Activated B cell treated with CpG ODN at 0.5 μM for 24 hours (primary cell): ENCODE measurements at regions not wholly inside any gene's neighbourhood (a gene's known extent, or its start where the extent isn't known, plus 50 kb on each side); places are given as distances from the start of the nearest gene placed in this dataset.

Source experiments
- ATAC-seq: fragments of 200-7000 bp; cut with Tn5 transposase; one replicate; pipeline ENCODE4 v1.10.0; 2021; ENCODE audit warnings: low read depth, mild to moderate bottlenecking, moderate library complexity
- CTCF ChIA-PET: fragments of 350-600 bp; sonication (Branson Sonifier 250); formaldehyde crosslinking; loops from one replicate; lab custom pipeline; 2021; ENCODE audit warnings: antibody characterized with exemption; lab: Charles Lee
- POLR2A ChIA-PET: fragments of 350-600 bp; sonication (Branson Sonifier 250); formaldehyde crosslinking; loops from one replicate; lab custom pipeline; 2021; ENCODE audit warnings: antibody characterized with exemption; lab: Charles Lee
- DNase-seq: peaks from one replicate; pipeline ENCODE4 v3.0.0; 2022
- H3K27ac Mint-ChIP-seq: one replicate; pipeline ENCODE4 v1.8.0; 2020; ENCODE audit warnings: mixed read lengths
- H3K27me3 Mint-ChIP-seq: one replicate; pipeline ENCODE4 v1.8.0; 2021; ENCODE audit warnings: mixed read lengths
- H3K36me3 Mint-ChIP-seq: one replicate; pipeline ENCODE4 v1.8.0; 2021; ENCODE audit warnings: low read depth, mixed read lengths
- H3K4me1 Mint-ChIP-seq: one replicate; pipeline ENCODE4 v1.8.0; 2021; ENCODE audit warnings: mixed read lengths
- H3K4me3 Mint-ChIP-seq: one replicate; pipeline ENCODE4 v1.8.0; 2020; ENCODE audit warnings: mild to moderate bottlenecking, mixed read lengths
- H3K9me3 Mint-ChIP-seq: one replicate; pipeline ENCODE4 v1.8.0; 2020; ENCODE audit warnings: mixed read lengths
- intact Hi-C: fragments of 100-400 bp; cut with micrococcal nuclease; formaldehyde crosslinking; loops from one replicate; pipeline ENCODE4 v1.15.1; 2024
- TF ChIP-seq, protein P1 (sequence below): fragments of 200-600 bp; IDR thresholded peaks from one replicate; pipeline ENCODE4 v1.8.0; 2022; ENCODE audit warnings: antibody characterized with exemption, mild to moderate bottlenecking

DNA sequence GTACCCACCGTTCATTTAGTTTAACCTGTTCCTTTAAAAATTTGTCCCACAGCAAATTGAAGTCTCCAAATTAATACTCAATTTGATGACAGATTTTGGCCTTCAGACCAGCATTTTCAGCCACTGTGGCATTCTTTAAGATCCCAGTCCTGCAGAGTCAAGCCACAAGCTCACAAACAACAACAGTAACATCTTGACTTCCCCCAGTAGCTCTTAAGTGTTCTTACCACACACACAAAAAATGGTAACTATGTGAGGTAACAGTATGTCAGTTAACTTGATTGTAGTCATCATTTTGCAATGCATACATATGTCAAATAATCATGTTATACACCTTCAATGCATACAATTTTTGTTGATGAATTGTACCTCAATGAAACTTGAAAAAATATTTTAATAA is 247.9 kb downstream of the LURAP1L start:
- ChIA-PET POLR2A (no interaction called here), CTCF (no interaction called here)
- ATAC-seq, result no peak
- Mint-ChIP-seq H3K27ac (no peak overlapping the region), H3K36me3 (no peaks in the 10 kb centered on the region), H3K27me3 (no peaks in the 10 kb centered on the region), H3K4me1 (no peaks in the 10 kb centered on the region), H3K4me3 (no peak overlapping the region), H3K9me3 (peaks cover 8% of the 10 kb centered on the region)
- TF ChIP-seq, protein P1, sequence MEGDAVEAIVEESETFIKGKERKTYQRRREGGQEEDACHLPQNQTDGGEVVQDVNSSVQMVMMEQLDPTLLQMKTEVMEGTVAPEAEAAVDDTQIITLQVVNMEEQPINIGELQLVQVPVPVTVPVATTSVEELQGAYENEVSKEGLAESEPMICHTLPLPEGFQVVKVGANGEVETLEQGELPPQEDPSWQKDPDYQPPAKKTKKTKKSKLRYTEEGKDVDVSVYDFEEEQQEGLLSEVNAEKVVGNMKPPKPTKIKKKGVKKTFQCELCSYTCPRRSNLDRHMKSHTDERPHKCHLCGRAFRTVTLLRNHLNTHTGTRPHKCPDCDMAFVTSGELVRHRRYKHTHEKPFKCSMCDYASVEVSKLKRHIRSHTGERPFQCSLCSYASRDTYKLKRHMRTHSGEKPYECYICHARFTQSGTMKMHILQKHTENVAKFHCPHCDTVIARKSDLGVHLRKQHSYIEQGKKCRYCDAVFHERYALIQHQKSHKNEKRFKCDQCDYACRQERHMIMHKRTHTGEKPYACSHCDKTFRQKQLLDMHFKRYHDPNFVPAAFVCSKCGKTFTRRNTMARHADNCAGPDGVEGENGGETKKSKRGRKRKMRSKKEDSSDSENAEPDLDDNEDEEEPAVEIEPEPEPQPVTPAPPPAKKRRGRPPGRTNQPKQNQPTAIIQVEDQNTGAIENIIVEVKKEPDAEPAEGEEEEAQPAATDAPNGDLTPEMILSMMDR, result no peak
- intact Hi-C loops, result no loop called here
- DNase-seq, result no peak

DNA sequence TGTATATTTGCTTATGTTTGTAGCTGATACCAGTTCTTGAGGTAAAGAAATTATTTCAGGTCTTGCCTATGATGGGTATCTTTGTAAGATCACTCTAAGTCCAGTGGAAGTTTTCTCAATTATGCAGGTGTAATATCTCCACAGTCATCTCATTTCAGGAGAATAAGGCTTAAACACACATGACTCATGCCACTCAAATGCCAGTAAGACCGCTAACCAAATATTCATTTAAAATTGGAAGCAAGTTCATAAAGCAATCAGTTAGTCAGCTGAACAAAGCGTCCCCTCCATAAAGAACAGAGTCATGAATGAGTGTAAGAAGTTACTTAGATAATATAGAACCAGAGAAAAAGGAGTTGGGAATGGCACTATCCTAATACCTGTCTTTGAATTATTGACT is 248.7 kb downstream of the LURAP1L start:
- ChIA-PET POLR2A (no interaction called here), CTCF (no interaction called here)
- DNase-seq (no peak), ATAC-seq (no peak)
- intact Hi-C loops, result no loop called here
- TF ChIP-seq, protein P1, result no peak
- no peak overlapping the region for H3K27ac Mint-ChIP-seq
- no peaks in the 10 kb centered on the region for H3K27me3 Mint-ChIP-seq
- no peaks in the 10 kb centered on the region for H3K4me1 Mint-ChIP-seq
- peaks cover 8% of the 10 kb centered on the region for H3K9me3 Mint-ChIP-seq
- H3K4me3 Mint-ChIP-seq, result no peak overlapping the region
- H3K36me3 Mint-ChIP-seq, result no peaks in the 10 kb centered on the region

DNA sequence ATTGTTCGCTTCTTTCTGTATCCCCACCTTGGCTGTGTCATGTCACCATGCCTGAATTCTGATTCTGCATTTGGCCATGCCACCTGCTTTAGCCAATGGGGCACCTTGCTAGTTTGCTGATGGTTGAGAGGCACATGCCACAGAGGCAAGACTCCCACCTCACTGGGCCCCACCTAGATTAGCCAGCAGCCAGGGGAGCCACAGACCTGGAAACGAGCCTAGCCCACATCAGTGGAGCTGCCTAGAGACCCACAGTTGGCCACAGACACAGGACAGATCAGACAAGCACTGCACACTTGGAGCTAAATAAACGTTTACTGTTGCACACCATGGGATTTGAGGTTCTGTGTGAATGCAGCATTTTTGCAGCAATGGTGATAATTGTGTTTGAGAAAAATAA is 252.1 kb downstream of the LURAP1L start:
- no peak for DNase-seq
- intact Hi-C loops, result no loop called here
- TF ChIP-seq, protein P1, result no peak

DNA sequence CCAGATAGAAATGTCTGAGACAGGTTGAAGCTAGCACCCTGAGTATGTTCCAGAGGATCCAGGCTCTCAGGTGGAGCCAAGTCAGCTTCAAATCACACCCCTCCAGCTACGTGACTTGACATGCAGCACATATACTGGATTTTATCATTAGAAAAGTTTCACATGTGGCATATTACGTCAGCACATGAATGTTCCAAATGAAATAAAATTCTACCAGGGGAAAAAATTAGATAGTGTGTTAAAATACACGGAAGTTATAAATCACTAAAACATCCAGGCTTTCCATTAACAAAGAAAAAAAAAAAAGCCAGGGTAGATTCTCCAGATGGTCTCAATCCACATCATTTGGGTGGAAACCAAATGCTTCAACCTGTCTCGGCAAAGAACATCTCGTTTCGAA is 251.6 kb downstream of the MPDZ start:
- peaks cover 8% of the 10 kb centered on the region for H3K9me3 Mint-ChIP-seq
- DNase-seq, result no peak
- no peak overlapping the region for H3K4me3 Mint-ChIP-seq
- H3K4me1 Mint-ChIP-seq, result no peaks in the 10 kb centered on the region
- H3K36me3 Mint-ChIP-seq, result no peaks in the 10 kb centered on the region
- ChIA-PET POLR2A (no interaction called here), CTCF (no interaction called here)
- ATAC-seq, result no peak
- no peak overlapping the region for H3K27ac Mint-ChIP-seq
- no peaks in the 10 kb centered on the region for H3K27me3 Mint-ChIP-seq
- intact Hi-C loops, result no loop called here
- TF ChIP-seq, protein P1, result no peak

More for the DNA sequence above, 252.1 kb downstream of the LURAP1L start:
- Mint-ChIP-seq H3K4me1 (no peaks in the 10 kb centered on the region), H3K9me3 (peaks cover 8% of the 10 kb centered on the region), H3K4me3 (no peak overlapping the region), H3K27ac (no peak overlapping the region), H3K27me3 (no peaks in the 10 kb centered on the region), H3K36me3 (no peaks in the 10 kb centered on the region)
- CTCF ChIA-PET, result no interaction called here
- ATAC-seq, result no peak
- POLR2A ChIA-PET, result no interaction called here

DNA sequence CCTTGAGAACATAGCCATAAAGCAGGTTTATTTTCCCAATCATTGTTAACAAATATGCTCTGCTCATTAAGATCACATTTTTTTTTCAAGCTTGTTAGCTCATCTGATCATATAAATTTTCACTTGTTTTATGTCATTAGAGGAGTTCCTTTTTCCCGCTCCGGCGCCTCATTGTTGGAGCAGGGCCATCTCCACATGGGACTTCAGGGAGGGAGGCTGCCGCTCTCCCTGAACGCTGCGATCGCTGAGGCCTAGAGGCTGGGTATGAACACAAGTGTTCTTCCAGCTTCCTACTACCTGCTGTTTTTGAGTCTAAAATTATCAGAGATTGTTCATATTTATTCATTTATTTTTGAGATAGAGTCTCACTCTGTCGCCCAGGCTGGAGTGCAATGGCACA is 246.9 kb downstream of the MPDZ start:
- Mint-ChIP-seq H3K4me3 (no peak overlapping the region), H3K27ac (no peak overlapping the region), H3K4me1 (no peaks in the 10 kb centered on the region), H3K27me3 (no peaks in the 10 kb centered on the region), H3K9me3 (peaks cover 4% of the 10 kb centered on the region), H3K36me3 (no peaks in the 10 kb centered on the region)
- DNase-seq (no peak), ATAC-seq (no peak)
- ChIA-PET CTCF (no interaction called here), POLR2A (no interaction called here)
- intact Hi-C loops, result no loop called here
- TF ChIP-seq, protein P1, result no peak
